Activated naive CD4-positive, alpha-beta T cell (primary cell): ENCODE measurements at regions not wholly inside any gene's neighbourhood (a gene's known extent, or its start where the extent isn't known, plus 50 kb on each side); places are given as distances from the start of the nearest gene placed in this dataset.

Experiments
- DNase-seq, 4 experiments: peaks; one replicate each; lab custom pipeline; 2025; lab: John Stamatoyannopoulos, UW

DNA sequence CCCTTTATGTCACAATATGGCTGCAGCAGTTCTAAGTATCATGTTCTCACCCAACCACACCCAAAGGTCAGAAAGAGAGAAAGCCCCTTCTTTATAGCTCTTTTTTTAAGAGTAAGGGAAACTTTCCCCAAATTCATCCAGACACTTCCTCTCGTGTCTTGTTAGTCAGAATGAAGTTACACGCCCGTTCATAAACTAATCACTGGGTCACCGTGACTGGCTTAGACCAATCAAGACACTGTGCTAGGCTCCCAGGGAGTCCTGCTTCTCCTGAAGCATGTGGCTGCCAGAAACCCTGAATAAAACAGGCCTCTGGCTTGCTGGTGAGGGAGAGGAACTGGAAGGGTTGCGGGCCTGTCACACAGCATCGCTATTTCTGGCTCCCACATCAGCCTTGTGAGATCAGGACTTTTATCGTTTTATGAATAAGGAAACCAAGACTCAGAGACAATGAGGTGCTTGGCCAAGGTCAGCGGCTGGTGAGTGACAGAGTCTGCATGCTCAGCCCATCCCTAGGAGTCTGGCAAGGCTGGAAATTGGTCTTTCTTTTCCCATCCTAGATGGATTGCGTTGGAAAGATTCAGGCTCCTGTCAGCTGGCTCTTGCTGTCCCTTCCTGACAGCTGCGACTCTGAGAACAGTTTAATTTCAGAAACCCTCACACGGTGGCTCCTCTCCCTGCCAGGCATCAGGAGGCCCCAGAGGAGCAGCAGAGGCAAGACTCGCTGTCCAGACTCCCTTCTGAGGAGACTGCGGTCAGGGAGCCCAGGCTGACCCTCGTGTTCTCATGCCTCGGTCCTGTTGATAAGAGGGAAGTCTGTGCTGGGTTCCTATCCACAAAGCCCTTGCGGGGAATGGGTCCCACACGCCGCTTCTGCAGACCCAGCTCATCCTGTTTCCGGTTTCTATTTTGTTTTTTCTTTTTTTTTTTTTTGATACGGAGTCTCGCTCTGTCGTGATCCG is 104.5 kb upstream of the TAF1B start:
- no peak for DNase-seq

DNA sequence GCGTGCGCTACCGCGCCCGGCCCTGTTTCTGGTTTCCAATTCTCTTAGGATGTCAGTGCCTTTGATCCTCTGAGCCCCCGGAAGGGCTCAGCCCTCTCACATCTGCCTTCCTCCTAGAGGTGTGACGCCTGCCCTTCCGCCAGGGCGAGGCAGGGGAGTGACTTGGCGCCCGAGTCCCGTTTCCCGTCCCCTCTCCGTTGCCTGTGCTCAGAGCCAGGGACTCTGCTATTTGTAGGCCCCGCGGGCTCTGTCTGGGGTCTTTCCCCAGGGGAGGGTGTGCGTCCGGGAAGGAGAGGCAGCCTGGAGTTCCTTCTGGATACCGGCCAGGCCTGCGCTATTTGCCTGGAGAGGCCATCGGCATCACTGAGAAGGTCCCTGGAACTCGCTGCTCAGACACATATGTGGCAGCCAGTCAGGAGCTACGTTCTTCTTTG is 103.7 kb upstream of the TAF1B start:
- DNase-seq, result peak in 2 of 4 experiments; percentile 3 to 31

- no peak for DNase-seq
These were observed 102.7 kb upstream of the TAF1B start for GRCh38 chr2:9740382-9741073.

GRCh38 chr2:9741110-9741509 is 102.2 kb upstream of the TAF1B start:
- no peak for DNase-seq

DNA sequence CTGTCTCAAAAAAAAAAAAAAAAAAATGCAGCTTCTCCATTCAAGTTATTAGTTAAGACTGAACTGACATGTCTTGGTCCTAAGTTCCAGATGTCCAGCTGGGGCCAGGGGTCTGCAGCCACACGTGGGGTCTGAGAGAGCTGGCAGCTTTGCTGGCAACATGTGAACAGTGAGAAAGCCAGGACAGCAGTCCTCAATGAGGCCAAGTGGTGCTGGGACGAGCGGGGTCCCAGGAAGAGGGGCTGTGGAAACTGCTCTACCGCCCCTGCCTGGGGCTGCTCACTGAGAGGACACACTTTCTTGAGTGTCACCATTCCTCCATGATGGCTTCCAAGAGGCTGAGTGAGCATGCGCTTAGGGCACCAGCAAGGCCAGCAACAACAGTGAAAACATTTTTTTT is 100.7 kb upstream of the TAF1B start:
- DNase-seq, result no peak

DNA sequence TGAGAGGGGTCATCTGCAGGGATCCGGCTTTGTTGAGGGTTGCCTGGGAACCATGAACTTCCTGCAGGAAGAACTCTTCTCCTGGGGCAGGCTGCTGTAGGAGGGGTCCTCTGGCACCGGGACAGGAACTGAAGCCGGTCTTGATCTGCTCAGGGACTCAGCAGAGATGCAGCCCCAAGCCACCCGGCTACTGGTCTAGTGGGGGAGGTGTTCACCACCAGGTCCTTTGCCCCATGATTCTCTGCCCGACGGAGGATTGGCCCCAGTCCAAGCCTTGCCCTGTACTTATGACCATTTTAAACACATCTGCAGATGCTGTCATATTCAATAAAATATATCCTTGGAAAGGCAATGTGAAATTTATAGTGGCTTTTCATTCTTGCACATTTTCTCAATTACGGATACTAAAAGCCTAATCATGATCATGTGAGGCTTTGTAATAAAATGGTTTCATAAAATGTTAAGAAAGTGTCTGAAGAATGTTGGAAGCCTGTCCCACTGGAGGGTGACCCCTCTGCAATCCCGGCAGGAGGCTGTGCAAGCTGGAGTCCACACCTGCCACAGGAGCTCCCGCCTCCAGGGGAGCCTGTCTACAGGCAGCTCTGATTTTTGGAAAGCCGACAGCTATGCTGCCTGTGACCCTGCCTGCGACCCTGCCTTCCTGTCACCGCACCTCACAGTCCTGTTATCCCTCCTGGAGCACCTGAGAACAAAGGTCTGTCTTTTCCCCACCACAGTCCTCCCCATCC is 98.8 kb upstream of the TAF1B start:
- DNase-seq, result no peak

DNA sequence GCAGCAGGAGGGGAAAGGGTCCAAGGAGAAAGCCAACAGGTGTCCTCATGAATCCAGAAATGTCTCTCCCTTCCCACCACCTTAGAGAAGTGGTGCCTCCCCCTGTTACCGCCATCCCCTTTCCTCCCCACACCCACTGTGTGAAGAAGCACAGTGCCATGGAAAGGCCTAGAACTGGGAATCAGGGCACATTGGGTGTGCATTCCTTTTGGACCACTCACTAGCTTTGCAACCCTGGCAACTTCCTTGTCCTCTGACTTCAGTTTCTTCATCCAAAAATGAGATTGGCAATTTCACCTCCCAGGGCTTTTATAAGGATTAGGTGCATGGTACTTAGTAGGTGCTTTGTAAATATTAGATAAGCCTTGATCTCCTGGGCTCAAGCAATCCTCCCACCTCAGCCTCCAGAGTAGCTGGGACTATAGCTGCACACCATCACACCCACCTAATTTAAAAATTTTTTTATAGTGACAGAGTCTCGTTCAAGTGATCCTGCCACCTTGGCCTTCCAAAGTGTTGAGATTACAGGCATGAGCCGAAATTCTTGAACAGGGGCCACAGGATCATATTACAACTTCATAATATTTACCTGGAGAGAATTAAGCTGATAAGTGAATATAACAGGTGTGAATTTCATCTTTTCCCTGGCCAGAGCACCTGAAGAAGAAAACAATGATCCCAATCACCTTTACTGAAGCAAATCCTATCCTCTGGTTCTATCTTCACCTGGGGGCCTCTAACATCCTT is 97.9 kb upstream of the TAF1B start:
- no peak for DNase-seq

DNA sequence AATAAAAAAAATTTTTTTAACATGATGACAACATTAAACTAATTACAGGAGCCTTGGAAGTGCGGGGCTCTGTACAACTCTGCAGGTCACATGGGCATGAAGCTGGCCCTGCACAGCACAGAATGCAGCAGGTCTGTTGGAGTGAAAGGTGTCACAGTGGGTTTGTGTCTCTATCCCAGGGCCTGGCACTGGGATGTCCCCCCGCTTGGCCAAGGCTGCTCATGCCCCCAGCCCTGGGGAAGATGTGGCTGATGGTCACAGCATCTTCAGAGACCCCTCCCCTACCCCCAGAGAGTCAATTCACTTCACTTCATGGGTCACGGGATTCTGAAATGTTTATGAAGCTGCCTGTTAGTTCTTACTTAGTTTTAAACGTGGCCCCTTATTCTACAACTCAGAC is 95.9 kb upstream of the TAF1B start:
- DNase-seq, result no peak

GRCh38 chr2:9748577-9748976 is 94.7 kb upstream of the TAF1B start:
- DNase-seq, result no peak

- no peak for DNase-seq
These were observed 93.6 kb upstream of the TAF1B start for GRCh38 chr2:9749546-9750223.

GRCh38 chr2:9750224-9751215 is 92.8 kb upstream of the TAF1B start:
- no peak for DNase-seq

DNA sequence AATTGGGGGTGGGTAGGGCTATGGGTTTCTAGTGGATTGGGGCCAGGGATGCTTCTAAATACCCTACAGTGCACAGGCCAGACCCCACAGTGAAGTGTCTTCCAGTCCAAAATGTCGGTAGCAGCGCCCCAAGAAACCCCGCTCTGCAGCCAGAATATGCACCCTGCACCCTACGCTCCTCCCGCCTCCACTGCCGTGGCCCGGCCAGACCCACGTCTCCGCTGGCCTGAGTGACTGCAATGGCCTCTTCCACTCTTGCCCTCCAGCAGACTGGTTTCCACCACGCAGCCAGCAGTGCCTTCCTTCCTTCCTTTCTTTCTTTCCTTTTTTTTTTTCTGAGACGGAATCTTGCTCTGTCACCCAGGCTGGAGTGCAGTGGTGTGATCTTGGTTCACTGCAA is 91.4 kb upstream of the TAF1B start:
- no peak for DNase-seq

DNA sequence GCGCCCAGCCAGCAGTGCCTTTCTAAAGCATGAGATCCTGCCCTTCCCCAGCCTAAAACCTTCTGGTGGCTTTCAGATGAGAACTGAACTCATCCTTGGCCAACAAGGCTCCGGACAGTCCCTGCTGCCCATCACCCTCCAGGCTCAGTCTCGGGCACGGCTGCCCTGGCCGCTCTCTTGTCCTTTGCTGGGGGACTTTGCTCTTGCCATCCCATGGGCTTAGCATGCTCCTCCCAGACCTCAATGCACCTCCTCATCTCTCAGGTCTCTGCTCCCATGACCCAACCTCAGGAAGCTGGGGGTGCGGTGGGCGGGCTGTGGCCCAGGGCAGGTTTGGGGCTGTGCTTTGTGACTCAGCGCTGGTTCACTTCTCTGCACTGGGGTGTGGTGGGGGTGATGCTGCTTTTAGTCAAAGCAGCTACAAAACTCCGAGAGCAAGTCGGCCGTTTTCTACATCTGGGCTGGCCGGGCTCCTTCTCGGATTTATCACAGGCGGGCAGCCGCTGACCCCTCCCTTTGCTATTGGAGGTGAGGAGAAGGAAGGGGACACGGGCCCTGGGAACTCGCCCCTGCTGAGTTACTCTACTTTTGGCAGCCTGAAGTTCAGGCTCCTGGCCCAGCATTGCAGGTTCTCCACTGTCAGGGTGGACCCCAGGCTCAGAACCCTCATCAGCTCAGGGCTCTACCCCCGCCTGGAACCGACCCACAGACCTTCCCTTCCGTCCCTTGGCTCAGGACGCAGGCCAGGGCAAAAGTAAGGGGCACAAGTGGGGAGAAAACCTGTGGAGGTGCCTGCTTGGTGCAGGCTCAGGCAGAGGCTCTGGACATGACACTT is 90.6 kb upstream of the TAF1B start:
- peak in 3 of 4 experiments; percentile 11 to 54 (median 24) for DNase-seq

DNA sequence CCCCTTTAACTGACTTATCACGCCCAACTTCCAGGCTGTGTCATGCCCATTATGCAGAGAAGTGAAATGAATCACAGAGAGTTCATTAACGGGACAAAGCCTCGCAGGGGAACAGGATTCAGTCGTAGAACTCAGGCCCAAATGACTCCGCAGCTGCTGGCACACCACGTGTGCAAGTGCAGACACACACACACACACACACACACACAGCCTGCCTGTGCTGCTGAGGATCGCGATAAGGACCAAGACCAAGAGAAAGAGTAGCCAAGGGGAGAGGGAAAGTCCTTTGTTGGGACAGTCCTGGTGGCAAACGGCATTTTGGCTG is 90.0 kb upstream of the TAF1B start:
- DNase-seq, result no peak

DNA sequence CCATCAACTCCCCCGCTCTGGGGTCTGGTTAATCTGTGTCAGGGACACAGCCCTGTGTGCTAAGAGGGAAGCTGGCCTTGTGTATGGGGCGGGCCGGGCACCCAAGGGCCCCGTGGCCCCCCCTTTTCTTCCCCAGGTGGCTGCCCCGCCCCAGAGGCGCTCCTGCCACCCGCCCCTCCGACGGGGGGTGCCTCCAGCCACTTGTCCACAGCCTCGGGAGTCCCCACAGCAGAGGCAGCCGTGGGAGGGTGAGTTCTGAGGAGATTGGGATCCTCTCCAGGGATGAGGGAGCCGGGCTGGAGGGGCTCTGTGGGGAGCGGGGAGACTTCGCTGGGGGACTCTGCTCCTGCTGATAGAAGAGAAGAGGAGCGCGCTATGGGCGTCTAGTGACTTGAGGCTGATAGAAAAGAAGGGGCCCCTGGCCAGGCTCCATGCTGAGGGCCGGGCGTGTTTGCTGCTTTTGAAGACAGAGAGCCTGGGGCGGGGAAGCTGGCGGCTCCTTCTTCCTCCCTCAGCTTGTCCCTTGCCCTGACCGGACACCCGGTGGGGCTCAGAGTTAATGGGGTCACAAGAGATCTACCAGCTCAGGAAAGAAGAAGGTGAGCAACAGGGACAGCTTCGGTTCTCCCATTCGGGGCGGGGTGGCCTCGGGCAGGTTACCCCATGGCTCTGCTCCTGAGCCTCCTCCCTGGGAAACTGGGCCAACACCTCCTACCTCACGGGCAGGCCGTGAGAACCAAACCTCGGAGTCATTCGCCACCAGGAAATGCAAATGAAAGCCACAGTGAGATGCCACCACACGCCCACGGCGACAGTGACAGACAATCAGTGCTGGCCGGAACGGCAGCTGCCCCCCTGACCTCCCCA is 89.4 kb upstream of the TAF1B start:
- peak in 1 of 4 experiments; percentile 8 for DNase-seq

DNA sequence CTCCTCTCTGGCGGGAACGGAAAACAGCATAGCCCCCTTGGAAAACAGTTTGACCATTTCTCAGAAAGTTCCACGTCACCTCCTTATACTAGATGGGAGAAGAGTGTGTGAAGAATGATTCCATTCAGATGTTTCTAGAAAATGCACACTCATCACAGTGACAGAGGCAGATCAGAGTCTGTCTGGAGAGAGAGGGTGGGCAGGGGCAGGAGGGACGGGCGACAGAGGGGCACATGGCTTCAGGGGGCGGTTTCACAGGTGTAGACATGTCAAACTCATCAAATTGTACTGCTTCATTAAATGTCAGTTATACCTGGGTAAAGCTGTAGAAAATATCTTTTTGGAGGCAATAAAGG is 88.8 kb upstream of the TAF1B start:
- DNase-seq, result no peak

GRCh38 chr2:9755008-9755407 is 88.3 kb upstream of the TAF1B start:
- DNase-seq, result no peak

GRCh38 chr2:9755638-9756037 is 87.6 kb upstream of the TAF1B start:
- DNase-seq, result no peak
